MCF 10A (cell line): ENCODE measurements at regions not wholly inside any gene's neighbourhood (a gene's known extent, or its start where the extent isn't known, plus 50 kb on each side); places are given as distances from the start of the nearest gene placed in this dataset.

ENCODE experiments used
- BruUV-seq: library from RNA; stranded (reverse); fragments of 400-500 nt; replicated peaks from 2 replicates; lab custom pipeline; 2021; lab: Mats Ljungman, UMichigan
- CTCF ChIA-PET: fragments of 300-600 bp; sonication (Branson Sonifier 250); formaldehyde crosslinking; extraction: SDS; loops from one replicate; lab custom pipeline; 2021; ENCODE audit warnings: antibody characterized with exemption, inconsistent platforms; lab: Yijun Ruan, JAX
- POLR2A ChIA-PET: fragments of 300-600, 350-650 bp; sonication (Branson Sonifier 250); formaldehyde crosslinking; extraction: SDS; loops from one replicate; lab custom pipeline; 2020; ENCODE audit warnings: antibody characterized with exemption, inconsistent platforms; lab: Yijun Ruan, JAX
- DNase-seq: peaks from one replicate; pipeline ENCODE4 v3.0.0-alpha.2; 2018; ENCODE audit not compliant: unreplicated experiment
- H3K27ac Mint-ChIP-seq: one replicate; pipeline ENCODE4 v1.8.0; 2022; ENCODE audit warnings: mild to moderate bottlenecking, low read depth, mixed read lengths; ENCODE audit not compliant: unreplicated experiment
- H3K27me3 Mint-ChIP-seq: one replicate; pipeline ENCODE4 v1.8.0; 2022; ENCODE audit warnings: mixed read lengths; ENCODE audit not compliant: insufficient read depth, unreplicated experiment
- H3K36me3 Mint-ChIP-seq: one replicate; pipeline ENCODE4 v1.8.0; 2022; ENCODE audit warnings: mild to moderate bottlenecking, moderate library complexity, mixed read lengths; ENCODE audit not compliant: insufficient read depth, unreplicated experiment
- H3K4me1 Mint-ChIP-seq: one replicate; pipeline ENCODE4 v1.8.0; 2022; ENCODE audit warnings: mixed read lengths; ENCODE audit not compliant: insufficient read depth, unreplicated experiment
- H3K4me3 Mint-ChIP-seq: one replicate; pipeline ENCODE4 v1.8.0; 2022; ENCODE audit warnings: mild to moderate bottlenecking, moderate library complexity, mixed read lengths; ENCODE audit not compliant: unreplicated experiment
- H3K9me3 Mint-ChIP-seq: one replicate; pipeline ENCODE4 v1.8.0; 2022; ENCODE audit warnings: mixed read lengths; ENCODE audit not compliant: unreplicated experiment
- intact Hi-C: fragments of 100-400 bp; cut with micrococcal nuclease; formaldehyde crosslinking; loops from 2 replicates; pipeline ENCODE4 v1.14.1; 2022
- TF ChIP-seq, protein P1 (sequence below): fragments of 200-600 bp; IDR thresholded peaks from one replicate; pipeline ENCODE4 v1.8.0; 2022; ENCODE audit warnings: antibody characterized with exemption, mild to moderate bottlenecking; ENCODE audit not compliant: unreplicated experiment

DNA sequence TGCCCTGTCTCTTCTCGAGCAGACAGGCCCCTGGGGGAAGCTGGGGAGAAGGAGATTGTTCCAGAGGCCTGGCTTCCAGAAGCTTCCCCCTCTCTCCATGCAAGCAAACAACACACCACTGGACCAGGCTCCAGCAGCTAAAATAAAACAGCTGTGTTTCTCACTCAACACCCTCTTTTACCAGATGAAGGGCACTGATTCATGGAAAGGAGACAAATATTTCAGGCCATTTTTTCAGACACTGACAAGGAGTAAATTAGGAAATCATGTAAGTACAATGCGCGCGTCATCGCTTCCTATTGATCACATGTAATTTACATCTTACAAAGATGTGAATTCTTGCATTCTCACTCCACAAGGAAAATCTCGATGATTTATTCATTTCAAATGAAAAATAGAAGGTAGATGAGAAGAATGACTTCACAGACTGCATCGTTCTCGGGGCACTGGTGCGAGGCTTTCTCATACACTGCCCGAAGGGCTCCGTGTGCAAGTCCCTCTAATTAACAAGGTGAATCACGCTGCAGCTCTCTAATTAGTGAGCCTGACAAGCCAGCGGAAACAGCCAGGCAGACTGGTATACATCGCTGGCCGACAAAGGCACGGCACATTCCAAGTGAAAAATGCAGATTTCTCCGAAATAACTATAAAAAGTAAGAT lies 153.6 kb downstream of the KCTD15 start:
- Mint-ChIP-seq H3K27ac (no peak overlapping the region), H3K9me3 (no peaks in the 10 kb centered on the region), H3K36me3 (no peaks in the 10 kb centered on the region), H3K27me3 (no peaks in the 10 kb centered on the region), H3K4me3 (no peak overlapping the region), H3K4me1 (no peaks in the 10 kb centered on the region)
- no TSS peak for BruUV-seq
- TF ChIP-seq, protein P1, sequence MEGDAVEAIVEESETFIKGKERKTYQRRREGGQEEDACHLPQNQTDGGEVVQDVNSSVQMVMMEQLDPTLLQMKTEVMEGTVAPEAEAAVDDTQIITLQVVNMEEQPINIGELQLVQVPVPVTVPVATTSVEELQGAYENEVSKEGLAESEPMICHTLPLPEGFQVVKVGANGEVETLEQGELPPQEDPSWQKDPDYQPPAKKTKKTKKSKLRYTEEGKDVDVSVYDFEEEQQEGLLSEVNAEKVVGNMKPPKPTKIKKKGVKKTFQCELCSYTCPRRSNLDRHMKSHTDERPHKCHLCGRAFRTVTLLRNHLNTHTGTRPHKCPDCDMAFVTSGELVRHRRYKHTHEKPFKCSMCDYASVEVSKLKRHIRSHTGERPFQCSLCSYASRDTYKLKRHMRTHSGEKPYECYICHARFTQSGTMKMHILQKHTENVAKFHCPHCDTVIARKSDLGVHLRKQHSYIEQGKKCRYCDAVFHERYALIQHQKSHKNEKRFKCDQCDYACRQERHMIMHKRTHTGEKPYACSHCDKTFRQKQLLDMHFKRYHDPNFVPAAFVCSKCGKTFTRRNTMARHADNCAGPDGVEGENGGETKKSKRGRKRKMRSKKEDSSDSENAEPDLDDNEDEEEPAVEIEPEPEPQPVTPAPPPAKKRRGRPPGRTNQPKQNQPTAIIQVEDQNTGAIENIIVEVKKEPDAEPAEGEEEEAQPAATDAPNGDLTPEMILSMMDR = no peak
- ChIA-PET CTCF (interaction anchor here (0.6 to 1.2 kb wide), 3 partner anchors 14 to 153 kb away, joined by 3 to 5 read pairs (median 5); partner anchors contain the start of gene KCTD15), POLR2A (no interaction called here)
- intact Hi-C loops = no loop called here
- DNase-seq = no peak

DNA sequence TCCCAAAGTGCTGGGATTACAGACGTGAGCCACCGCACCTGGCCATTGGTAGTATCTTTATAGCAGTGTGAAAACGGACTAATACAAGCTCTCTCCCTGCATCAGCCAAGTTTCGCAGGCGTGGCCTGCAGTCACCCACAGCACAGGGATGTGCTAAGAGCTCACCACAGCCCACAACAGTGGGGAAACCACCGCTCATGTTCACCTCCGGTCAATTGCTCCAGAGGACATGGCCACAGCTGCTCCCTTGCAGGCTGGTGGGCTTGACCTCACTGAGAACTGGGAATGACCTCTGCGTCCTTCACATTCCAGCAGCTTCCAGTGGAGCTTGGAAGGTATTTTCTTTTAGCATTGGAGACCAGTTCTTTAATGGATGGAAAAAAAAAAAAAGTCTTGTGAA lies 156.4 kb downstream of the KCTD15 start:
- no peaks in the 10 kb centered on the region for H3K36me3 Mint-ChIP-seq
- no peak for DNase-seq
- intact Hi-C loops = no loop called here
- no peaks in the 10 kb centered on the region for H3K27me3 Mint-ChIP-seq
- H3K4me3 Mint-ChIP-seq = no peak overlapping the region
- no peaks in the 10 kb centered on the region for H3K4me1 Mint-ChIP-seq
- H3K9me3 Mint-ChIP-seq = no peaks in the 10 kb centered on the region
- BruUV-seq = no TSS peak
- ChIA-PET CTCF (interaction anchor here (0.5 to 1.2 kb wide), 5 partner anchors 18 to 270 kb away, joined by 3 to 5 read pairs (median 3); no protein-coding TSS in a partner anchor), POLR2A (interaction anchor here (0.7 kb wide), 1 partner anchor 32 kb away, joined by 3 read pairs; no protein-coding TSS in a partner anchor)
- H3K27ac Mint-ChIP-seq = no peak overlapping the region
- TF ChIP-seq, protein P1 = no peak

- H3K4me1 Mint-ChIP-seq = no peaks in the 10 kb centered on the region
- ChIA-PET CTCF (interaction anchor here (0.9 to 1.2 kb wide), 3 partner anchors 18 to 176 kb away, joined by 3 to 5 read pairs (median 3); no protein-coding TSS in a partner anchor), POLR2A (interaction anchor here (0.7 kb wide), 1 partner anchor 33 kb away, joined by 3 read pairs; no protein-coding TSS in a partner anchor)
- BruUV-seq = no TSS peak
- H3K4me3 Mint-ChIP-seq = no peak overlapping the region
- no peaks in the 10 kb centered on the region for H3K36me3 Mint-ChIP-seq
- H3K27me3 Mint-ChIP-seq = no peaks in the 10 kb centered on the region
- DNase-seq = no peak
- intact Hi-C loops = no loop called here
- TF ChIP-seq, protein P1 = no peak
- no peaks in the 10 kb centered on the region for H3K9me3 Mint-ChIP-seq
- H3K27ac Mint-ChIP-seq = no peak overlapping the region
Observed at GRCh38 chr19:33953592-33953991, 156.9 kb downstream of the KCTD15 start.

- peaks cover 1% of the 10 kb centered on the region for H3K9me3 Mint-ChIP-seq
- TF ChIP-seq, protein P1 = no peak
- no peaks in the 10 kb centered on the region for H3K4me1 Mint-ChIP-seq
- H3K27ac Mint-ChIP-seq = no peak overlapping the region
- ChIA-PET CTCF (interaction anchor here (0.6 kb wide), 2 partner anchors 21 to 156 kb away, joined by 3 to 4 read pairs; no protein-coding TSS in a partner anchor), POLR2A (no interaction called here)
- BruUV-seq = no TSS peak
- H3K27me3 Mint-ChIP-seq = no peaks in the 10 kb centered on the region
- H3K4me3 Mint-ChIP-seq = no peak overlapping the region
- DNase-seq = no peak
- intact Hi-C loops = no loop called here
- no peaks in the 10 kb centered on the region for H3K36me3 Mint-ChIP-seq
Observed at GRCh38 chr19:33954686-33955085, 158.0 kb downstream of the KCTD15 start.
